LNCAP (cell line): ENCODE measurements at regions not wholly inside any gene's neighbourhood (a gene's known extent, or its start where the extent isn't known, plus 50 kb on each side); places are given as distances from the start of the nearest gene placed in this dataset.

ENCODE experiments used
- CTCF ChIP-seq: fragments of 450-650 bp; IDR thresholded peaks from 2 replicates; pipeline ENCODE4 v1.5.1; 2017; ENCODE audit warnings: mild to moderate bottlenecking

- TF ChIP-seq CTCF, result no peak
These were observed 101.5 kb upstream of the RAI14 start for GRCh38 chr5:34554641-34555040.

- no peak for TF ChIP-seq CTCF
These were observed 100.2 kb upstream of the RAI14 start for GRCh38 chr5:34555699-34556508.

GRCh38 chr5:34556509-34556782 lies 99.7 kb upstream of the RAI14 start:
- no peak for TF ChIP-seq CTCF

DNA sequence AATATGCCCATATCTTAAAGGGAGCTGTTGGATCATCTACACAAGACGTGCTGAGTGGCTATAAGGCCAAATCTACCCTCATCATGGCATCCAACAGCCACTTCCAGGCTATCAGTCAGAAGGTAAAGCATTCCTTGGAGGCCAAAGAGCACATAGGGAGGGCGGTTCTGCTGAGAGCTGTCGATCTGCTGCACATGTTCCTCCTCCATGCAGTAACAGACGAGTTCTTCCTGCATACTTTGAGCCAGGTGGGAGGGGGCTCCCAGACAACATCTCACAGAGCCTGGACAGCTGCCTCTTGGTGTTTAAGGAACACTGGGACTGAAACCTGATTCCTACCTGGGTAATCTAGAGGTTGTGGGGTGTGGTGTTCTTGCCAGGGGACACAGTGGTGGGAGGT lies 93.3 kb upstream of the RAI14 start:
- no peak for TF ChIP-seq CTCF

DNA sequence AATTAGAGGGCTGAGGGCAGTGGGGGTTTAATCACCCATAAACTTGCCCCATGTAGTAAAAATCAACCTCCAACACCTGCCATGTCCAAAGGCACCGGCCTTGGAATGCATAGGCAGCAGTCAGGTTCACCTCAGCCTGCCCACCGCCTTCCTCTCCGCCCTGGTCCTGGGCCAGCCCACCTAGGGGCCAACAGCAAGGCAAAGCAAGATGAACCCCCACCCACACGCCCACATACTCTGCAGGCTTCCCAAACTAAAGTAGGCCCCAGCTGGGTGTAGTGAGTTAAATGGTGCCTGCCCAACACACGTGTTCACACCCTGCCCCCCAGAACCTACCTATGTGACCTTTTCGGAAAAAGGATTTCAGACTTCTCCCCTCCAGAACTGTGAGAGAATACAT lies 92.9 kb upstream of the RAI14 start:
- no peak for TF ChIP-seq CTCF

- no peak for TF ChIP-seq CTCF
These were observed 92.0 kb upstream of the RAI14 start for GRCh38 chr5:34563931-34564709.

- TF ChIP-seq CTCF, result no peak
These were observed 91.4 kb upstream of the RAI14 start for GRCh38 chr5:34564710-34565235.
